GM23248 (cell line): ENCODE measurements at regions not wholly inside any gene's neighbourhood (a gene's known extent, or its start where the extent isn't known, plus 50 kb on each side); places are given as distances from the start of the nearest gene placed in this dataset.

Experiments used
- DNase-seq: peaks from one replicate; pipeline ENCODE4 v3.0.0-alpha.2; 2015
- H2AFZ ChIP-seq: fragments of 200-600 bp; sonication (generic); 2 replicates; pipeline ENCODE4 v1.6.1; 2016; ENCODE audit warnings: antibody characterized with exemption
- H3F3A ChIP-seq: fragments of 200-600 bp; sonication (generic); 2 replicates; pipeline ENCODE4 v1.6.1; 2016; ENCODE audit warnings: mild to moderate bottlenecking, antibody characterized with exemption, mixed run types; ENCODE audit not compliant: insufficient read depth
- H3K27ac ChIP-seq: fragments of 200-600 bp; sonication (generic); 2 replicates; pipeline ENCODE4 v1.5.1; 2016; ENCODE audit warnings: mild to moderate bottlenecking
- H3K27me3 ChIP-seq: fragments of 200-600 bp; sonication (generic); replicated peaks from 2 replicates; pipeline ENCODE4 v1.6.1; 2016; ENCODE audit warnings: mild to moderate bottlenecking; ENCODE audit not compliant: insufficient read depth
- H3K36me3 ChIP-seq: fragments of 200-600 bp; sonication (generic); 2 replicates; pipeline ENCODE4 v1.6.1; 2016; ENCODE audit warnings: low read depth, mild to moderate bottlenecking
- H3K4me1 ChIP-seq: fragments of 200-600 bp; sonication (generic); 2 replicates; pipeline ENCODE4 v1.6.1; 2016; ENCODE audit warnings: mild to moderate bottlenecking; ENCODE audit not compliant: insufficient read depth
- H3K4me2 ChIP-seq: fragments of 200-600 bp; sonication (generic); one replicate; pipeline ENCODE4 v1.6.1; 2016; ENCODE audit warnings: mild to moderate bottlenecking; ENCODE audit not compliant: unreplicated experiment
- H3K4me3 ChIP-seq: fragments of 200-600 bp; sonication (generic); 2 replicates; pipeline ENCODE4 v1.5.1; 2016; ENCODE audit warnings: mild to moderate bottlenecking
- H3K79me2 ChIP-seq: fragments of 200-600 bp; sonication (generic); 2 replicates; pipeline ENCODE4 v1.6.1; 2016; ENCODE audit warnings: mild to moderate bottlenecking; ENCODE audit not compliant: insufficient read depth
- H3K9ac ChIP-seq: fragments of 200-600 bp; sonication (generic); 2 replicates; pipeline ENCODE4 v1.6.1; 2016; ENCODE audit warnings: mild to moderate bottlenecking
- H3K9me2 ChIP-seq: fragments of 200-600 bp; sonication (generic); 2 replicates; pipeline ENCODE4 v1.6.1; 2016; ENCODE audit warnings: mixed run types, mild to moderate bottlenecking, moderate library complexity; ENCODE audit not compliant: insufficient read depth
- H3K9me3 ChIP-seq: fragments of 200-600 bp; sonication (generic); one replicate; pipeline ENCODE4 v1.6.1; 2017; ENCODE audit warnings: low read depth
- H4K20me1 ChIP-seq: fragments of 200-600 bp; sonication (generic); 2 replicates; pipeline ENCODE4 v1.6.0; 2016; ENCODE audit not compliant: insufficient read depth
- EZH2 ChIP-seq: fragments of 200-600 bp; sonication (generic); IDR thresholded peaks from 2 replicates; pipeline ENCODE4 v1.6.1; 2018; ENCODE audit warnings: antibody characterized with exemption, mild to moderate bottlenecking; ENCODE audit not compliant: insufficient read depth, poor library complexity, severe bottlenecking
- EZH2phosphoT487 ChIP-seq: fragments of 200-600 bp; sonication (generic); IDR thresholded peaks from 2 replicates; pipeline ENCODE4 v1.6.1; 2018; ENCODE audit warnings: antibody characterized with exemption, moderate library complexity, mild to moderate bottlenecking, low read depth; ENCODE audit not compliant: insufficient read depth
- WGBS, 2 experiments: methylation state at CpG; one replicate each; pipeline ENCODE4 v1.1.6; 2015 to 2017; ENCODE audit warnings: low lambda C conversion rate in 2 of 2, low coverage in 1 of 2; ENCODE audit errors: missing lambda C conversion rate in 2 of 2; 5-methylcytosine and 5-hydroxymethylcytosine counted together
- in situ Hi-C: fragments of 300-500 bp; cut with MboI; formaldehyde crosslinking; loops from 2 replicates; pipeline ENCODE4 v1.15.0; 2020

GRCh38 chr3:87558492-87558891, 282.1 kb upstream of the POU1F1 start:
- no peaks in the 10 kb centered on the region for H3K79me2 ChIP-seq
- H3K27ac ChIP-seq, result no peak overlapping the region
- no peak overlapping the region for H3K9ac ChIP-seq
- H3F3A ChIP-seq, result no peaks in the 10 kb centered on the region
- no peaks in the 10 kb centered on the region for H3K9me2 ChIP-seq
- WGBS, 2 experiments, result 31 to 38% methylated on average over 3 of the region's 3 CpGs
- peaks cover 4% of the 10 kb centered on the region; the same call in 1 of the 2 replicates for H3K27me3 ChIP-seq
- no peaks in the 10 kb centered on the region for H3K9me3 ChIP-seq
- no peaks in the 10 kb centered on the region for H4K20me1 ChIP-seq
- TF ChIP-seq EZH2phosphoT487 (no peak), EZH2 (no peak)
- H3K4me2 ChIP-seq, result no peak overlapping the region
- DNase-seq, result no peak
- no peak overlapping the region for H3K4me3 ChIP-seq
- no peaks in the 10 kb centered on the region for H3K36me3 ChIP-seq
- in situ Hi-C loops, result no loop called here
- no peak overlapping the region for H2AFZ ChIP-seq
- no peaks in the 10 kb centered on the region for H3K4me1 ChIP-seq

- Histone ChIP-seq H3K79me2 (no peaks in the 10 kb centered on the region), H3K27ac (no peak overlapping the region), H2AFZ (no peak overlapping the region), H3K4me3 (no peak overlapping the region), H3K4me1 (no peaks in the 10 kb centered on the region), H3K9me2 (no peaks in the 10 kb centered on the region), H3K9me3 (no peaks in the 10 kb centered on the region), H3F3A (no peaks in the 10 kb centered on the region), H3K4me2 (no peak overlapping the region), H3K9ac (no peak overlapping the region), H4K20me1 (no peaks in the 10 kb centered on the region), H3K36me3 (no peaks in the 10 kb centered on the region), H3K27me3 (peaks cover 4% of the 10 kb centered on the region; the same call in 1 of the 2 replicates)
- in situ Hi-C loops, result no loop called here
- TF ChIP-seq EZH2 (no peak), EZH2phosphoT487 (no peak)
- WGBS, 2 experiments, result 12 to 17% methylated on average over 1 of the region's 1 CpG
- no peak for DNase-seq
These were observed 278.9 kb upstream of the POU1F1 start for GRCh38 chr3:87555290-87555689.

GRCh38 chr3:87553058-87553457, 276.7 kb upstream of the POU1F1 start:
- no peaks in the 10 kb centered on the region for H3K36me3 ChIP-seq
- H3K9me2 ChIP-seq, result no peaks in the 10 kb centered on the region
- no peak overlapping the region for H3K27ac ChIP-seq
- WGBS, 2 experiments, result 31% methylated on average over 3 of the region's 3 CpGs
- DNase-seq, result no peak
- H3K79me2 ChIP-seq, result no peaks in the 10 kb centered on the region
- H3K4me1 ChIP-seq, result no peaks in the 10 kb centered on the region
- no peak overlapping the region for H3K4me3 ChIP-seq
- no peak overlapping the region for H2AFZ ChIP-seq
- no peaks in the 10 kb centered on the region for H3F3A ChIP-seq
- in situ Hi-C loops, result no loop called here
- H3K27me3 ChIP-seq, result 0 out of 2 replicates have a peak, but pooled peaks cover 12% of the 10 kb centered on the region
- TF ChIP-seq EZH2phosphoT487, result no peak
- no peak for TF ChIP-seq EZH2
- H3K9ac ChIP-seq, result no peak overlapping the region
- no peak overlapping the region for H3K4me2 ChIP-seq
- H3K9me3 ChIP-seq, result no peaks in the 10 kb centered on the region
- no peaks in the 10 kb centered on the region for H4K20me1 ChIP-seq

- Histone ChIP-seq H3F3A (no peaks in the 10 kb centered on the region), H4K20me1 (no peaks in the 10 kb centered on the region), H3K36me3 (no peaks in the 10 kb centered on the region), H3K79me2 (no peaks in the 10 kb centered on the region), H3K27ac (no peak overlapping the region), H2AFZ (no peak overlapping the region), H3K9me3 (no peaks in the 10 kb centered on the region), H3K27me3 (0 out of 2 replicates have a peak, but pooled peaks cover 12% of the 10 kb centered on the region), H3K9ac (no peak overlapping the region), H3K9me2 (no peaks in the 10 kb centered on the region), H3K4me3 (no peak overlapping the region), H3K4me2 (no peak overlapping the region), H3K4me1 (no peaks in the 10 kb centered on the region)
- DNase-seq, result no peak
- 32 to 34% methylated on average over 3 of the region's 3 CpGs for WGBS, 2 experiments
- in situ Hi-C loops, result no loop called here
- TF ChIP-seq EZH2phosphoT487, result no peak
- TF ChIP-seq EZH2, result no peak
These were observed 274.5 kb upstream of the POU1F1 start for GRCh38 chr3:87550892-87551291.

- Histone ChIP-seq H3K4me1 (no peaks in the 10 kb centered on the region), H3F3A (no peaks in the 10 kb centered on the region), H3K9me3 (no peaks in the 10 kb centered on the region), H3K27me3 (0 out of 2 replicates have a peak, but pooled peaks cover 12% of the 10 kb centered on the region), H3K9me2 (no peaks in the 10 kb centered on the region), H3K4me3 (no peak overlapping the region), H2AFZ (no peak overlapping the region), H3K79me2 (no peaks in the 10 kb centered on the region), H3K36me3 (no peaks in the 10 kb centered on the region), H4K20me1 (no peaks in the 10 kb centered on the region), H3K4me2 (no peak overlapping the region), H3K27ac (no peak overlapping the region), H3K9ac (no peak overlapping the region)
- in situ Hi-C loops, result no loop called here
- 2 to 4% methylated on average over 2 of the region's 2 CpGs for WGBS, 2 experiments
- DNase-seq, result no peak
- TF ChIP-seq EZH2phosphoT487, result no peak
- no peak for TF ChIP-seq EZH2
These were observed 272.8 kb upstream of the POU1F1 start for GRCh38 chr3:87549208-87549607.
